NCI-H345 treated with DMSO at 0.1 percent for 48 hours (cell line): ENCODE measurements at regions not wholly inside any gene's neighbourhood (a gene's known extent, or its start where the extent isn't known, plus 50 kb on each side); places are given as distances from the start of the nearest gene placed in this dataset.

ENCODE experiments used
- DNase-seq: peaks from one replicate; lab custom pipeline; 2025; ENCODE audit not compliant: unreplicated experiment; lab: John Stamatoyannopoulos, UW

DNA sequence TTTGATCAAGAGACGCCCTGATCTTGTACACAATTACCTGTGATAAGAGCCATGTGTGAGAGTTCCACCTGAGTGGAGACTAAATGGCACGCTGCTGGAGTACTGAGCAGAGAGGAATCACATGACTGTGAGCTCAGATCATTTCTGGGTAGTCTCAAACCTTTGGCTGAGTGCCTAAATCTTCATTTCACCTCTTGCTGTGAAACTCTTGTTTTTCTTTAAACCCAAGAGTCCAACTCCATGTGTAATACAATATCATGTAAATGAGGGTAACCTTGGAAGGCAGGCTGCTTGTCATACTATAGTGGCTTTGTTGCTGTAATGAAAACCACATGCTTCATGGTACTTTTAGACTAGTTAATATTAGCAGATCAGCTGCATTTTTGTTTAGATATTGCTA, 156.9 kb downstream of the CAND1 start:
- peak; percentile 99 for DNase-seq

DNA sequence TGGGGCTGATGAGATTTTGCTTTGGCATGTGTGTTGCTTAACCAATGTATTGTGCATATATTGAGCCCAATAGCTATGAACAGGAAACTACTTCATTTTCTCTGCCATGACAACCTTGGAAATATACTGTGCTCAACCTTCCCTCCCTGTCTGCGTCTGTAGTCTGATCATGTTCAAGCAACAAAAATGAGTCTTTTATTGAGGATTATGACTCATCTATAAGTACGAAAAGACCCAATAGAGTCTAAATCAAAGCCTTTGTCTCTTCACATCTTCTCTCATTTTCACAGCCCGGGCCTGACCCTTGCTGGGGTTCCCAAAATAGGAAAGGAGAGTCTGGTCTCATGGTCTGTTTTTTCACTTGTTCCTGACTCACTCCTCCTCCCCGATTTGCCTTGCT, 158.2 kb downstream of the CAND1 start:
- DNase-seq = no peak

- no peak for DNase-seq
Observed at GRCh38 chr12:67428431-67428830, 159.3 kb downstream of the CAND1 start.

- DNase-seq = no peak
Observed at GRCh38 chr12:67430708-67431335, 161.7 kb downstream of the CAND1 start.

GRCh38 chr12:67431411-67432020, 162.4 kb downstream of the CAND1 start:
- no peak for DNase-seq

DNA sequence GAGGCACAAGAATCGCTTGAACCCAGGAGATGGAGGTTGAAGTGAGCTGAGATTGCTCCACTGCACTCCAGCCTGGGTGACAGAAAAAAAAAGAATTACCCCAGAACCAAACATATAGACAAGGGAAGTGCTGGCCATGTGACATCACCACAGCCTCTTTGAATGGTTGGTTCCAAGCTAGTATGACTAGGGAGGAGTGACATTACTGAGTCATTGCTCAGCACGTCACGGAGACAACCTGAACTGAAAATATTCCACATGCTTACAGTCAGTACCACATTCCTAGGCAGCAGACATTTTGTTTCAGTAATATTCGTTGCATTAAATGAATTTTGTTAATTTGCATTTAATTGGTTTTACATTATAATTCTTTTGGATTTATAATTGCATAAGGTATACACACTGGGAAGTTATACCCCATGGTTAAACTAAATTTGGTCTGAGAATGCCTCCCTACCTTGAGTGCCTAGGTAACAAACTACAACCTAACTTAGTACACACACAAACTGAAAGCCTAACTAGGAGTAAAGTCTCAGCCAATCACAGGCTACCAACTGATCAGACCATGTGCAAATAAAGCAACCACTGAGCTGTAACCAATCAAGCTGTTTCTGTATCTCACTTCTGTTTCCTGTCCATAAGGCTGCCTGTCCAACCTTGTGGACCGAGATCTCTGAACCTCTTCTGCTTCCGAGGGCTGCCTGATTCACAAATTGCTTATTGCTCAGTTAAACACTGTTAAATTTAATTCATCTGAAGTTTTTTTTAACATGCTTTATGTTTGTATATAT, 164.4 kb downstream of the CAND1 start:
- no peak for DNase-seq

DNA sequence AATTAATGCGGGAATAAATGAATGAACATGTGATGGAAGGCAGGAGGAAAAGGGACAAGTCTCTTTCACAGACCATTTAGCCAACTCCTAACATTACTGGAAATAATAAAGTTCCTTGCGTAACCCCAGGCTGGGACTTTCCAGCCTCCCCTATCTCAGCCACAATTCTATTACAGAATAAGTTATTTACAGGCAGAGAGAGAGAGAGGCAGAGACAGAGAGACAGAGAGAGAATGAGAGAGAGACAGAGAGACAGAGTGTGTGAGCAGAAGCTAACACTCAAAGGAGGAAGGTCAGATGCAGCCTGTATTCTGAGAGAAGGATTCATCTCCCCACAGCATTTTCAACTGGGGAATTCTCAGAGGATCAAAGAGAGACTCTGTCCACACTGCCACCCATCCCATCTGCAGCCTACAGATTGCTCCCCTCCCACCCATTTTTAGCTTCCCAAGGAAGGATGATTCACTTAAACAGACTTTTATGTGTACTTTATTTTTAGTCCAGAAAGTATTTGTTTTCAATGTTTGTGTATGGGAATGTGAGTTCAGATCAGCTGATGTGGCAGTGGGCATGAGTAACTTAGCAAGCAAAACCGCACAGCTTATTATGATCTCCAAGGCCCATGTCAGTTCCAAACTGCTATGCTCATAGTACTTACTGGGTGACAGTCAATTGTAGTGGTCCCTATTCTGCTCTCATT, 165.7 kb downstream of the CAND1 start:
- DNase-seq = no peak

DNA sequence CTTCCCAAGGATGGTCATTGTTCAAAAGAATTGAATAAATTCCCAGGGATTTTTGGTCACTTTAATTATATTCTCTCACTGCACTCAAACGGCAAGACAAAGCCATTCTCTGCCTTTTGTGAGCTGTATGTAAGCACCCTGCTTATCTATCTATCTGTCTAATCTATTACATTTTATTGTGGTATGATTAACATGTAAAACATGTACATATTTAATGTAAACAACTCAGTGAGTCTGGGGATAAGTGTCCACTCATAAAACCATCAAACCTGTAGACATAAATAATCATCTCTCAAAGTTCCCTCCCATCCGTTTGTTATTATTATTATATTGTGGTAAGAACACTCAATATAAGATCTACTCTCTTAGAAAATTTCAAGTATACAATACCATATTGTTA, 167.1 kb downstream of the CAND1 start:
- no peak for DNase-seq

- no peak for DNase-seq
Observed at GRCh38 chr12:67437011-67437410, 167.9 kb downstream of the CAND1 start.

DNA sequence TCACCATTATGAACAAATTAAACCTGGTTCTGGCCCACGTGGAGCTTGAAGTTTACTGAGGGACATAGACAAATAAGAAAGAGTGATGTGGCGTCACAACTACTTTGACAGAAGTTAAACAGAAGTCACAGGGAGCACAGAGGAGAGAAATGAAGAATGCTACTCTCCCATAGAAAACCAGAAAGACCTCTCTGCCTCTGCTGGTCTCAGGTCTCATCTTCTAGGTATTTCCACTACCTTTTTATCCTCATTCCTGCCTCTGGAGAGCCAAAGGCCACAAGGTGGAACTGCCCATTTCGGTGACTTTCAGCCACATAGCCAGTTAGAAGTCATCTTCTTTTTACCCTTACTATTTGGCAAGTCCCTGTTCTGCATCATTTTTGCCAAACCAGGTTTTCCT, 170.5 kb downstream of the CAND1 start:
- DNase-seq = no peak

- peak; percentile 72 for DNase-seq
Observed at GRCh38 chr12:67441736-67442346, 172.7 kb downstream of the CAND1 start.

DNA sequence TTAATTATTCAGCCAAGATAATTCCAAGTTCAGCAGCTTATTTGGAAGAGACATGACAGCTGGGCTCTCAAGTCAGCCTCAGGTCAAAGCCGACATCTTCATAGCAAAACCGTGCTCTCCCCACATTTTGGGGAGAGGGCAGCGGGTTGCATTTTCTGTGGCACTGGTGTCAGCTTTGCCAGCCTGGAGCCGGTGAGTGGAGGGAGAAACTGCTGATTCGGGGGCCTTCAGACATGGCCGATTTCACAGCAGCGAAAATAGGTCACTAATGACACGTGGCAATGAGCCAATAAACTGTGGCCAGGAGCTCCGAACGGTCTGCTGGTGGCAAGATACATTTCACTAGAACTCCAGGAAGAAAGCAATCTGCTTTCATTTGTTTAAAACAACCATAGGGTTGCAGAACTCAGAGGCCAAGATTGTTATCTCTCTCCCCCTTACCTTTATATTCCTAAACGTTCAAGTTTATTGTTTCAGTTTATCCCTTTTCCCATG, 173.2 kb downstream of the CAND1 start:
- no peak for DNase-seq

- no peak for DNase-seq
Observed at GRCh38 chr12:67442896-67443295, 173.7 kb downstream of the CAND1 start.

DNA sequence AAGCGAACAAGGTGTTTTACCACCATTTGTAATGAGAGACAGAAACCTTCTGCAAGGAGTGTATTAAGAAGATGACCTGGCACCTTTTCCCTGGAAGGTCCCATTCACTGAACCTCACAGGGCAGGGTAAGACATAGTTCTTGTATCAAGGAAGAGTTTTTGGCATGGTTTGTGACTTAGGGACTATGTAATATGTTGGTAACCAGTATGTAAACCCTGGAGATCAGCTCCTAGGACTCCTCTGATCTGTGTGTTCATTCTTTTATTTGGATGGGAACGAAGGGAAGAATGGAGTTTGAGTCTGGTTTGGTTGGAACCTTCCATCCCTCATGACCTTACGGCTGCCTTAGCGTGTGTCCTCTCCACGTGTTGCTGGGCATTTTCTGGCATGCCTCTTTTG, 175.4 kb downstream of the CAND1 start:
- DNase-seq = no peak

GRCh38 chr12:67446716-67447115, 177.6 kb downstream of the CAND1 start:
- no peak for DNase-seq

DNA sequence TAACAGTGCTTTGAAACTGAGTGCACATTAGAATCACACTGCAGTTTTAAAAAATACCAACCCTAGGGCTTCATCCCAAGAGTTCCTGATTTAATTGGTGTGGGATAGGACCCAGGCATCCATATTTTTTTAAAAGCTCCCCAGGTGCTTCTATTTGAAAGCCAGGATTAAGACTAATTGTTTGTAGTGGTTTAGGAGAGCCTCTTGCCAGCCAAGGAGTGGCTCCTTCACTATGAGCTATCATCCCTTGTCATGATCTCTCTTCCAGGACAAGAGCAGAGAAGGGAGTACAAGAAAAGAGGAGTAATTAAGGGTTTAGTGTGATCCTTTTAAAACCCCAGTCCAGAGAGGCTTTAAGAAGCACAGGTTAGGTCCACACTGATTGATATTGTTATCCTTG, 178.0 kb downstream of the CAND1 start:
- no peak for DNase-seq

DNA sequence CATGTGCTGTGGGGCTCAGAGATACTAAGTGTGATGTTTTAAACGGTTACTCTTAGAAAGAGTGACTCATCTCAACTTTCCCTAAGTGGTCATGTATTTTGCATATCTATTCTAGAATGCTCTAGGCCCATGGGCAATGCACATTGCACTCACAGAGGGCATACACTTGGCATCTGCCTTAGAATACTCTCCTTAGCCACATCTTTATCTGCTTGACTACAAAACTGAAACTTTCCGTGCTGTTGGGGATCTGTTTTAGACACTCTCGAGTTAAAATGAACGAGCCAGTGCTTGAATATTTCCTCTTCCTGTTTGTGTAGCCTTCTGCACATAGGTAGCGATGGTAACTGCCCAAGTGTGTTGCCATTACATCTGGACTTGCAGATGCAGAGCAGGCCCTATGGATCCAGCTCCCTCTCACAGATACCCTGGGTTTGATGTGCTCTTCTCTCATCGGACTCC, 180.5 kb downstream of the CAND1 start:
- no peak for DNase-seq

DNA sequence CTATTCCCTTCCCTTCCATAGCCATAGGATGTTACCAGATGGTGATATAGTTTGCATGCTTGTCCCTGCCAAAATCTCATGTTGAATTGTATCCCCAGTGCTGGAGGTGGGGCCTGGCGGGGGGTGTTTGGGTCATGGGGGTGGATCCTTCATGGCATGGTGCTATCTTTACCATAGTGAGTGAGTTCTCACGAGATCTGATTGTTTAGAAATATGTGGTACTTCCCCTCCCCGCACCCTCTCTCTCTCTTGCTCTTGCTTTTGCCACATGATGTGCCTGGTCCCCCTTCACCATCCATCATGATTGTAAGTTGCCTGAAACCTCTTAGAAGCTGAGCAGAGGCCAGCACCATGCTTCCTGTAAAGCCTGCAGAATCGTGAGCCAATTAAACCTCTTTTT, 181.3 kb downstream of the CAND1 start:
- DNase-seq = no peak

DNA sequence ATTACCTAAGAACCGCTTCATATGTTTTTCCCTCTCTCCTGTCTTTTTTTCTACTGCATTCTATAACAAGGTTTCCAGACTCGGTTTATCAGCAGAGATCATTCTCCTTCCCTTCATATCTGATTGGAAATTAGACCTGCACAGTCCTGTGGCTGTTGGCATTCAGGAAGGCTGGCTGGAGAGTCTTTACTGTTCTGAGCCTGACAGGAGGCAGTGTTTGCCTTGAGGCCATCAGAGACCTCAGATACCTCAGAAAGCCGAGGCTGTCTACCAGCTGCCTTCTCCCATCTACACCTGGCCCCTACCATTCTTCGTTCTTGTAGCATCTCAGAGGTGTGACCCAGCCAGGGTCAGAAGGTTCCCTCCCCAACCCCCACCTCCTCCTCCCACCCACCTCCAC, 182.0 kb downstream of the CAND1 start:
- DNase-seq = no peak

GRCh38 chr12:67452119-67452805, 183.1 kb downstream of the CAND1 start:
- no peak for DNase-seq
